GM19035 (cell line): ENCODE measurements at regions not wholly inside any gene's neighbourhood (a gene's known extent, or its start where the extent isn't known, plus 50 kb on each side); places are given as distances from the start of the nearest gene placed in this dataset.
A peak's percentile ranks its signal among the peaks of the same experiment; 100 is the strongest.
"Not testable (repeated sequence)": the region's sequence is repeated elsewhere in the genome, so short reads cannot be mapped to it uniquely, and the experiment has no call there.

Experiments
- ATAC-seq: cut with Tn5 transposase; IDR thresholded peaks from one replicate; pipeline ENCODE4 v1.9.1; 2021; ENCODE audit not compliant: unreplicated experiment

DNA sequence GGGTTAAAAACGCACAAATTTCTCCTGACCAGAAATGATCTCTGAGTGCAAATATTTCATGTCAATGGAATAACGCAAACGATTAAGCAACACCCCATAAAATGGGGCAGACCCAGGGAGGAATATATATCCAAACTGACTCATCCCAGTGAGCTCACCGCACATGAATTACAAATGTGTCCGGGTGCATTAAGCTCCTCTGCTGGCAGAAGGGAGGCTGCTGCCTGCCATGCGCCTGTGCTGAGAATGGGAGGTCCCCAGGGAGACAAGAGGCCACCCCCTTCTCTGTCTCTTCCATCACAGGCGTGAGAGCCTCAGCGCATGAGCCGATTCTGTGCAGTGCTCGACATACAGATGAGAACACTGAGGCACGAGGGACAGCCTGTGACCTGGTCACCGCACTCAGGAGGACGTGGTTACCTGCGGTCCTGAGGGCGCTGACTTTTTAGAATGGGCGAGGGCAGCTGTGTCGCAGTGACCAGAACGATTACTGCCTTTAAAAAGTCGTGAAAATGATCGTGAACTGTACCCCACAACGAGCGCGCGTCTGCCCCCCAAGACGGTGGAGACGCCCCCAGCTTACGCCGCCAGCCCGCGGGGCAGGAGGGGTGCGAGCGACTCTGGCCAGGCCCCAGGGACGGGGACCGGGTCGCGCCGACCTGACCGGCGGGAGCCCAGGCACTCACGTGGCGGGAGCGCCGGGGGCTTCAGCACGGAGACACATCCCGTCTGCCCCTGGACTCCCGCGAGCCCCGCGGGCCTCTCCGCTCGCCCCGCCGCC lies 188.5 kb downstream of the ADRA2C start:
- ATAC-seq = peak; percentile 6

DNA sequence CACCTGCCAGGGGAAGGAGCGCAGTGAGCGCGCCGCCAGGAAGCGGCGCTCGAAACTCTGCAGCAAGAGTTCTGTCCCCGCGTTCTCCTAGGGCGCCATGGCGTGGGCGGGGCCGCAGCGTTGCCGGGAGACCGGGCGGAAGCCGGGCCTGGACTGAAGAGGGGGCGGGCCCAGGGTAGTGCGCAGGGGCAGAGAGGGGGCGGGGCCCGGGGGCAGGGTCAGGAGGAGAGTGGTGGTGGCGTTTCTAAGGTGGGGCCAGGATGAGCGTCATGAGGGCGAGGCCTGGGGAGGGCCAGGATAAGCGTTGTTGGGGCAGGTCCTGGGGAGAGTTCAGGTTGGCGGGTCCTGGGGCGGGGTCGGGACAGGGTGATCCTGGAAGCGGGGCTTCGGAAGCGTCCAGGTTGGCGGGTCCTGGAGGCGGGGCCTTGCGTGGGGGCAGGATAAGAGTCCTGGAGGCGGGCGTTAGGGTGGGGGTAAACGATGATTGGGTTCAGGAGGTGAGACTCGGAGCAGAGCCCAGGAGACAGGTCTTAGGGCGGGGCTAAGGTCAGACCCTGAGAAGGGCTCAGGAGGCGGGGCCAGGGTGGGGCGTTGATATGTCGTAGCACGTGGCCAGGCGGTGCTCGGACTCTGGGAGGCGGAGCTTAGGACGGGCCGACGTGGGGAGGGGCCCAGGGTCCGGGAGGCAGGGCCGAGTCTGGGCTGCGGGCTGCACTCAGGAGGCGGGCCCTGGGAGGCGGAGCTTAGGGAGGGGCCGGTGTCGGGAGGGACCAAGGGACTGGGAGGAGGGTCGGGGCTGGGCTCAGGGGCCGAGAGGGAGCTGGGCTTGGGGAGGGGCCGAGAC lies 189.4 kb downstream of the ADRA2C start:
- peak; percentile 100 for ATAC-seq

DNA sequence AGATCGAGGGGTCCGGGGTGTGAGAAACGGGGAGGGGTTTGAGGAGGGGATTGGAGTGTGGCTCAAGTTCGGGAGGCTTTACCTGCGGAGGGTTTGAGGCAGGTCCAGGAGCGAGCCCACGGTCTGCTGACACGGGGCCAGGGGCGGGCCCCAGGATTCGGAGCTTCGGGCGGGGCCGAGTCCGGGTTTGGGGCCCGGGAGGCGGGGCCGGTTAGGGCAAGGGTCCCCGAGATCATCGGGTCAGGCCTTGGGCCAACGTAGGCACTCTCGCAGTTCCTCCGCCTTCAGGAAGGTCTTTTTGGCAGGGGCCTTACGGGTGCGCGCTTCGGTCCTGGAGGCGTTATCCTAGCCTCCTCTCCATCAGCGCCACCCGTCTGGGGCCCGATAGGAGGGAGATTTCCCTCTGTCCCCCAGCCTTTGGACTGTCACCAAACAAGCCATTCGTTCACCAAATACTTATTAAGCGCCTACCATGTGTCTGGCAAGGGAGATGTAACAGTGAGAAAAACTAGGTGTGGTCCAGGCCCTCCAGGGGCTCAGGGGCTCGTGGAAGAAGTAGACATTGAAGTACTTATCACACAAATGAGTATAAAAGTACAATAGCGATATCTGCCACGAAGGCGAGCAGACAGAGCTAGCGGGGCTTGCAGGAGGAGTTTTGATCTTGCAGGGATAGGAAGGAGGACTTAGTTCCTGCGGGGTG lies 190.1 kb downstream of the ADRA2C start:
- ATAC-seq = not testable (repeated sequence)

DNA sequence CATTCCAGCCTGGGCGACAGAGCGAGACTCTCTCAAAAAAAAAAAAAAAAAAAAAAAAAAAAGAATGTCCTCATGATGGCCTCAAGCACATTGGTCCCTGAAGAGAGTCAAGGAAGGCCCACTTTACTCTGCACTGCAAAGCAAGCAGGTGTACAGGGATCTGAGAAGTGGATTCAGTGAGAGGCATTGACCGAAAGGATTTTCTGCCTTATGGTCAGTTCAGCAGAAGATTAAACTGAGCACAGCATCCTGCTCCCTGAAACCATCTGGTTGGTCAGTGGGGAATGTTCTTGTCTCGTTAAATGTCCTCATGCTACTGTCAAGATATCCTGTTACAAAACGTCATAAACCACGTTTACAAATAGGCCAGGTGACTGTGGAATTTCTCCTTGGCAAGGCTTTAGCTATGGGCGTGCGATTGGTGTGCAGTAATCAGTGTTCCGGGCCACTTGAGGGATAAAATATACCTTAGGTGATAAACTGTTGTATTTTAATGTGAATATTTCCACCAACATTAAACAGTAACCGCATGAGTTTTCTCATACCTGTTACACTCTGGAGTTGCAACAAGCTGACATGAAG lies 195.0 kb downstream of the ADRA2C start:
- ATAC-seq = not testable (repeated sequence)

DNA sequence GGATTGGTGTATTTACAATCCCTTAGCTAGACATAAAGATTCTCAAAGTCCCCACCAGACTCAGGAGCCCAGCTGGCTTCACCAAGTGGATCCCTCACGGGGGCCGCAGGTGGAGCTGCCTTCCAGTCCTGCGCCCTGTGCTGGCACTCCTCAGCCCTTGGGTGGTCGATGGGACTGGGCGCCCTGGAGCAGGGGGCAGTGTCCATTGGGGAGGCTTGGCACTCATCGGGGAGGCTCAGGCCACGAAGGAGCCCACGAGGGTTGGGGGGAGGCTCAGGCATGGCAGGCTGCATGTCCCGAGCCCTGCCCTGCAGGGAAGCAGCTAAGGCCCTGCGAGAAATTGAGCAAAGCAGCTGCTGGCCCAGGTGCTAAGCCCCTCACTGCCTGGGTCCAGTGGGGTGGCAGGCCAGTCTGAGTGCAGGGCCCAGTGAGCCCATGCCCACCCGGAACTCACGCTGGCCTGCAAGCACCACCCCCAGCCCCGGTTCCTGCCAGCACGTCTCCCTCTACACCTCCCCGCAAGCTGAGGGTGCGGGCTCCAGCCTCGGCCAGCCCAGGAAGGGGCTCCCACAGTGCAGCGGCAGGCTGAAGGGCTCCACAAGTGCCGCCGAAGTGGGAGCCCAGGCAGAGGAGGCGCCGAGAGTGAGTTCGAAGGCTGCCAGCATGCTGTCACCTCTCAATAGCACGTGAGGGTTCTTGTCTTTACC lies 198.5 kb downstream of the ADRA2C start:
- not testable (repeated sequence) for ATAC-seq

DNA sequence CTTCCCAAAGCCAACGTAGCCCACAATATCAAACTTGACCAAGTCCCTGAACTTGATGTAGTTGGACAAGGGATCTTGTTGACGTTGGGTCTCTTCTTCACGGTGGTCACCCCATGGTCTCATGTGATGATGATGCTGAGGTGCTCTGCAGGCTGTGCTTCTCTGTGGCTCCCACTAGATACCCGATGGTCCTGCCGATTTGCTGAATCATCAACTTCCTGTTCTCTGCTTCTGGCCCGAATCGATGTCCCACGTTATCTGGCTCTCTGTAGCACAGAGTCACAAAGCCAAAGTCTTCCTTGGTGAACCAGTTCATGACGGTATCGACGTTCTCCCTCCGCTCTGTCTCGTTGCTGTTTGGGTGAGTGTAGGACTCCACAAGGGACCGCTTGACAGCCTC lies 201.0 kb downstream of the ADRA2C start:
- not testable (repeated sequence) for ATAC-seq

DNA sequence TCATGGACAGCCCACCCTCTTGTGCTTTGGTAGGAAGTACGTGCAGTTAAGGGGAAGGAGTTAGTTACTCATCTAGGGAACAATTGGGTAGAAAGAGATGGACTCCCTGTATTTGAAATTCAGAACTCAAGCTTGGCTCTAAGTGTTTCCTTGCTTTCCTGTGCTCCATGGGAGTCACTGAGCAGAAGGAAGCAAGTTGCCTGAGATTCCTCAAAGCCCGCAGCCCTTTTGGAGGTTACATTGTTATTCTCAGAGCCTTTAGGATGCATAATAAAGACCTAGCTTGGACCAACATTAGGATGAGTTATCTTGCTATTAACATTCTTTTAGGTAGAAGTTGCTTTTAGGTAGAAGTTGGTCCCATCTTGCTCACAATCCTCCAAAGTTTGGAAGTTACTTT lies 206.4 kb downstream of the ADRA2C start:
- ATAC-seq = not testable (repeated sequence)

DNA sequence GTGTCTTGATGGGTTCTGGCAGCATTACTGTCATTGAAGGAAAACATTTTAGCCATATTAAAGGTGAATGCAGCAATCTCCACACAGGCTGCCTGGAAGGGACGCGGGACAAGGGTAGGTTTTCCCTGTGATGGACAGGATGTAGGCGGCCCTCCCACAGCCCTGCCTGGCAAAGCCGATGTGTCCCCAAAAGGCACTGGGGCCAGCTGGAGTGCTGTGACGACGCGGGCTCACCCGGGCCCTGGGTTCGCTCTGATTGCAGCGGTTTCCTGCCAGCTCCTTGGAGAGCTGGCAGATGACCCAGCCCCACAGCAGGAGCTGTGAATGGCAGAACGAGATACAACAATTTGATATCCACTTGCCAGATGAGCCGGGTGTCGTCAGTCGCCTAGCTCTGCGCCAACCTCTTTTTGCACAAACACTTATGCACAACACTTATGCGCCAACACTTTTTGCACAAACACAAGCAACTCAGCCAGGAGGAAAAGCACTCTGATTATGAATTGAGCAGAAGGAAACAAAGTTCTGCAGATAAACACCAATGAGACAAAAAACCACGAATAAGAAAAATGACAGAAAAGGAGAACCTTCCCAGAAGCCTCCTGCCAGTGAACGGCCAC lies 207.5 kb downstream of the ADRA2C start:
- ATAC-seq = not testable (repeated sequence)

DNA sequence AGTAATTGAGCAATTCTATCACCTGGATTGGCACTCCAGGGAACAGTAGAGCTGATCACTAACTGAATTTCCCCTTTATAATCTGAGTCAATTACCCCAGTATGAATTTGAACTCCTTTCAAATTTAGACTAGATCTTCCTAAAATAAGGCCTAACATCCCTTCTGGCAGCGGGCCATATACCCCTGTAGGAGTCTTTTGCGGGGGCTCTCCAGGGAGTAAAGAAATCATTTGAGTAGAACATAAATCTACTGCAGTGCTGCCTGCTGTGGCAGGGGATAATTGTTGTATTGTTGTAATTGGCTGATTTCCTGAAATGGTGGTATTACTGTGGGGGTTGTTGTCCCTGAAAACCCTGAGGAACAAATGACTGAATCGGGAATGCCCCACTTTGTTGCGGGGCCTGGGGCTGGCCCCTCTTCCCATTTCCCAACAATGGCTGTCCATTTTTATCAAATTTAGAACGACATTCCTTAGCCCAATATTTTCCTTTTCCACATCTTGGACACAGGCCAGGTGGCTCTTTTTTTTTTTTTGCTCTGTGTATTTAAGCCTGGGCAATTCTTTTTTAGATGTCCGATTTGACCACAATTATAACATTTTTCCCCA lies 217.4 kb downstream of the ADRA2C start:
- ATAC-seq = not testable (repeated sequence)

DNA sequence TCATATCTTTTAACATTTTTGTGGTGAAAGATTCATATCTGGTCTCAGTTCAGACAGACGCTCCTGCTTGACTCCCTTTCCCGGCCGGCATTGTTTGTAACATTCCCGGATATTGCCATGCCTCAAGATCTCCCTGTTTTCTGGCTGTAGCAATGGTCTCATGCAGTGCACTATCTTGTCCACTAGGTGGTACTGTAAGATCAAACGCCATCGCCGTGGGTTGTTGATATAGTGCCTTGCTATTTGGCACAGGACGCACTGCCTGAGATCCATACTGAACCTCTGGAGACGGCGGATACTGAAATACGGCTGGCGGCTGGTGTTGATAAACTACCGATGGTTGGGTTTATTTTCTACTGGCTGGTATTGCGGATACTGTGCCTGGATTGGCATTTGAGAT lies 218.6 kb downstream of the ADRA2C start:
- not testable (repeated sequence) for ATAC-seq

DNA sequence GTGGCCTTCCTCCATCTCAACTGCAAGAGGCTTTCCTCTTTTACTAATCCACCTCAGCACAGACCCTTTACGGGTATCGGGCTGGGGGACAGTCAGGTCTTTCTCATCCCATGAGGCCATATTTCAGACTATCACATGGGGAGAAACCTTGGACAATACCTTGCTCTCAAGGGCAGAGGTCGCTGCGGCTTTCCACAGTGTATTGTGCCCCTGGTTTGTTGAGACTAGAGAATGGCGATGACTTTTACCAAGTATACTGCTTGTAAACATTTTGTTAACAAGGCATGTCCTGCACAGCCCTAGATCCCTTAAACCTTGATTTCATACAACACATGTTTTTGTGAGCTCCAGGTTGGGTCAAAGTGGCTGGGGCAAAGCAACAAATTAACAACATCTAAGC lies 220.2 kb downstream of the ADRA2C start:
- ATAC-seq = not testable (repeated sequence)

DNA sequence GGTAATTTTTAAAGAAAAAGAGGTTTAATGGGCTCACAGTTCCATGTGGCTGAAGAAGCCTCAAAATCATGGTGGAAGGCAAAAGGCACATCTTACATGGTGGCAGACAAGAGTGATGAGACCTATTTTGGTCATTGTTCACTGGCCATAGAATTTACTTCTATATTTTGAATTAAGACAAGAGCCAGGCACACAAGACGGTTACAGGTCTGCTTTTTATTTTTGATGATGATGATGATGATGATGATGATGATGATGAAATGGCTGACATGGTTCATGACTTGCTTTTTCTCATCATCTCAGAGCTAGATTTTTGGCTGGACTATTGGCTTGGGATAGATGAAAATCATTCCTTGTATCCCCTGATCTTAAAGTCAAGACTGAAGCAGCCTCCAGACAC lies 229.3 kb downstream of the OTOP1 start:
- not testable (repeated sequence) for ATAC-seq

DNA sequence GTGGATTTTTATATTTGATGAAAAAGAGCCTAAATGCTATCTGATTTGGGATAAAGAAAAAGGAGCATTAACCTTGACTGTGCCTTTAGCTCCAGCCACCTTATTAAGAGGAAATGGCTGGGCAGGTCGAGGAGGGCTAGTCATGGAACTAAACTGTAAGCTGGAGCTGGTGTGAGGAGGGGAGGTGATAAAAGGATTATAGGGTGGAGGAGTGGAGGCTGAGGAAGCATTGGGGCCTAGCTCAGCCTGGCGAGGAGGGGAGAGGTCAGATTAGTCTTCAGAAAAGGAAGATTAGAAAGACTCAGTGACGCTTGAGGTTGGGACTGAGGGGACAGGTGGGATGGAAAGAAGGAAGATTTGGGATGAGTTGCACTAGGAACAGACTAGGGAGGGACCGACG lies 222.7 kb downstream of the OTOP1 start:
- not testable (repeated sequence) for ATAC-seq

DNA sequence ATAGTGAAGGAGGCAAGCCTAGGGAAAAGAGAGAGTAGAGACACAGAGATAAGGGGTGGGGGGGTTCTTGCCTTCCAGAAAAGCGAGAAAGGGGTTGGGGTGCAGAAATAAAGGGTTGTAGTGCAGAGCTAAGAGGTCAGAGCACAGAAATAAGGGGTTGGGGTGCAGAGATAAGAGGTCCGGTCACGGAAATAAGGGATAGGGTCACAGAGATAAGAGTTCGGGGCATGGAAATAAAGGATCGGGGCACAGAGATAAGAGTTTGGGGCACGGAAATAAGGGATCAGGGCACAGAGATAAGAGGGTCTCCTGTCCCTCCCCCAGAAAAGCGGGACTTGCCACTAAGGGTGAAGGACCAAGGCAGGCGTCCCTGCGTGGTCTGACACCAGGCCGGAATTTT lies 222.0 kb downstream of the OTOP1 start:
- ATAC-seq = not testable (repeated sequence)

DNA sequence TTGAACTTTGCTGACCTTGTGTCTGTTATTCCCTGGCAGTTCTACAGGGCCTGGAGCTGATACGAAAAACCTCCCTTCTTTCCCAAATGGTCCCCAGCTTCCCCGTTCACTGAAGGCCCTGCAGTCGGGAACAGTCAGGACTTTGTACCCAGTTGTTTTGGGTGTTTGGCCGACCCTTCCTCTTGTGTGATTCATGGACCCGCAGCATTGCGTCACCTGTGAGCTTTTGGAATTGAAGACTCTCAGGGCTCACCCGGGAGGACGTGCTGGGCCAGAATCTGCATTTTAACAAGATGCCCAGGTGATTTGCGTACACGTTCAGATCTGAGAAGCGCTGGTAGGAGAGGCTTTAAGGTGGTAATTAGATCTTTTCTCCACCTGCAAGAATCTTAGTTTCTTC lies 220.4 kb downstream of the OTOP1 start:
- ATAC-seq = not testable (repeated sequence)

DNA sequence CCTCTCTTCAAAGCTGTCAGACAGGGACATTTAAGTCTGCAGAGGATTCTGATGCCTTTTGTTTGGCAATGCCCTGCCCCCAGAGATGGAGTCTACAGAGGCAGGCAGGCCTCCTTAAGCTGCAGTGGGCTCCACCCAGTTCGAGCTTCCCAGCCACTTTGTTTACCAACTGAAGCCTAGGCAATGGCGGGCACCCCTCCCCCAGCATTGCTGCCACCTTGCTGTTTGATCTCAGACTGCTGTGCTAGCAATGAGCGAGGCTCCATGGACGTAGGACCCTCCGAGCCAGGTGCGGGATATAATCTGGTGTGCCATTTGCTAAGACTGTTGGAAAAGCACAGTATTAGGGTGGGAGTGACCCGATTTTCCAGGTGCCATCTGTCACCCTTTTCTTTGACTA lies 207.7 kb downstream of the OTOP1 start:
- ATAC-seq = not testable (repeated sequence)

DNA sequence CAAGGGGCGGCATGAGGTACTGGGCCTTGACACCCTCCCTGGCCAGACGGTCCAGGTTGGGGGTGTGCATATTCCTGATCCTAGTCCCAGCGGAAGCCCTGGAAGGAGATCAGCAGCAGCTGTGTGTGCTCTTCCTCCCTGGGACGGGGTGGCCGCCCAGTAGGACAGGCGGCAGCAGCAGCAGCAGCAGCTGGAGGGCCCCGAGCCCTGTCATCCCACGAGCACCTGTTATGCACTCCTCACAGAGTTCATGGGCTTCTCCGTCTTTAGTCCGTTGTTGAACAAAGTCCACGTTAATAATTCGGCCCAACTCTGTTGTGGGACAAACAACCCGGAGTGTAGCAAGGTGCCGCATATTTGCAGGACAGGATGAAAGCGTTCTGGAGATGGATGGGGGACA lies 205.6 kb downstream of the OTOP1 start:
- ATAC-seq = not testable (repeated sequence)

DNA sequence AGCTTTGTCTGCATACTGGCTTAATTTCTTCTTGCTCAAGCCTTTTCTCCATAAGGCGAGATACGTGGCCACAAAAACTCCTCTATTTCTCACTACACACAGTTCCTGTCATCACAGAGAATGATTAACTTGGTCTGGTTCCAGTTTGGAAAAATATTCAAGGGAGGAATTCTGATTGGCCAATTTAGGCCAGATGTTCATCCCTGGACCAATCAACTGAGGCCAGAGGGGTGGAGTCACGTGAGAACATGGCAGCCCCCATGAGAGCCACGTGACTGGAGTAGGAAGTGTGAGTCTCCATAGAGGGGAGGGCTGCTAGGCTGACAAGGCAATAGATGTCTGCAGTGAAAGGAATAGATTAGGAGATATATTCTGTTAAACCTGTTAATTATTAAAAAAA lies 200.0 kb downstream of the OTOP1 start:
- ATAC-seq = not testable (repeated sequence)

DNA sequence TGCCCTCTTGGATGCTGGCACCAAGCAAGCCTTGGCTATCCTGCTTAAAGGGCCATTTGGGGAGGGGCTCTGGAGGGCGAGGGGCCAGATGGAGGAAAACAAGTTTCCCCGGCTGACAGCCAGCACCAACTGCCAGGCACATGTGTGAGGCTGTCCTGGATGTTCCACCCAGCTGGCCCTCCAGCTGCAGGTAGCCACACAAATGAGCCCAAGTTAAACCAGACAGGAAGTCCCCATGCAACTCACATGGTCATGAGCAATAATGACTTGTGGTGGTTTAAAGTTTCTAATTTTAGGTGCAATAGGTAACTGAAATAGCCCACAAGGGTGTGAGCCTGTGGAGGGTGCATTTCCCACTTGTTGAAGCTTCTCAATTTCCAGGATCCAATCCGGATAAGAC lies 198.0 kb downstream of the OTOP1 start:
- not testable (repeated sequence) for ATAC-seq

DNA sequence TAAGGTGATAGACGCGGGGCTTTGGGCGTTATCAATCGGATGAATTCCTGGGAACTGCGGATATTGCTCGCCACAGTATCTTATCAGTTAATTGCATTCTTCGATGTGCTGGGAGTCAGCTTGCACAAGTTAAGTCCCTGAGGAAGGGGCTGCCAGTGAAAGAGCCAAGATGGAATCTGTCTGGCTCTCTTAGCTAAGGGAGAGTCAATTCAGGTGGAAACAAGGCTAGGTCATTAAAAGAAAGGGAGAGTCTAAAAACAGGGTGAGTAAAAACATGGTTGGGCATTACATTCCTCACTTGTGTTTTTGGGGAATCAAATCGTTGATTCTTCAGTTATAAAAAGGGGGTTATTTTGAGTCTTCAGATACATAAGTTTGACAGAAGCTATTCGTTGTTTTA lies 196.2 kb downstream of the OTOP1 start:
- not testable (repeated sequence) for ATAC-seq
